ENCODE measurements at regions not wholly inside any gene's neighbourhood (a gene's known extent, or its start where the extent isn't known, plus 50 kb on each side); places are given as distances from the start of the nearest gene placed in this dataset.
A peak's percentile ranks its signal among the peaks of the same experiment; 100 is the strongest.

DNA sequence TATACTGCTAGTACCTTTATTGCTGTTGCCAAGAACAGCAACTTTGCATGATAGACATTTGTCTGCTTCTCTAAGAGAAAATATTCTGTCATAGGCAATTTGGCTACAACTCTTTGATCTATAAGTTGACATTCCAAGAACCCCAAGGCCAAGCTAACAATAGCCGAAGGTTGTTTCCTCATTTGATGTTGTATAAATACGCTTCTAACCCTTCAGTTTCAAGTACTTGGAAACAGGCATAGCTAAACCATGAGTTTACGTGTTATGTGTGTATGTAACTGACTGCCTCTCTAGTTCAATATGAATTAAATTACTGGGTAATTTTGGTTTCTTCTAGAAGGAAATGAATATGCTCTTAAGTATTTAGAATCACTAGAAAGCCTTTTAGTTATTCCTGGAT, 1034.0 kb downstream of the TLE4 start:
- no peak for DNase-seq
- Histone ChIP-seq H3K27ac (no peak overlapping the region), H3K9me3 (no peaks in the 10 kb centered on the region), H3K36me3 (no peaks in the 10 kb centered on the region), H3K27me3 (no peaks in the 10 kb centered on the region), H3K4me1 (peaks cover 0 to 7% (median 0%) of the 10 kb centered on the region in 4 donors), H3K4me3 (no peak overlapping the region)
- 49 to 57% methylated on average over 3 of the region's 3 CpGs for WGBS, 2 donors (ENCODE audit: low coverage in 1 of 2)
- TF ChIP-seq POLR2A (IDR thresholded peaks at IDR 0.05) (no peak), EP300 (IDR thresholded peaks at IDR 0.05; ENCODE audit: low read depth) (no peak), POLR2AphosphoS5 (IDR thresholded peaks at IDR 0.05) (no peak)
- TF ChIP-seq, protein P1, sequence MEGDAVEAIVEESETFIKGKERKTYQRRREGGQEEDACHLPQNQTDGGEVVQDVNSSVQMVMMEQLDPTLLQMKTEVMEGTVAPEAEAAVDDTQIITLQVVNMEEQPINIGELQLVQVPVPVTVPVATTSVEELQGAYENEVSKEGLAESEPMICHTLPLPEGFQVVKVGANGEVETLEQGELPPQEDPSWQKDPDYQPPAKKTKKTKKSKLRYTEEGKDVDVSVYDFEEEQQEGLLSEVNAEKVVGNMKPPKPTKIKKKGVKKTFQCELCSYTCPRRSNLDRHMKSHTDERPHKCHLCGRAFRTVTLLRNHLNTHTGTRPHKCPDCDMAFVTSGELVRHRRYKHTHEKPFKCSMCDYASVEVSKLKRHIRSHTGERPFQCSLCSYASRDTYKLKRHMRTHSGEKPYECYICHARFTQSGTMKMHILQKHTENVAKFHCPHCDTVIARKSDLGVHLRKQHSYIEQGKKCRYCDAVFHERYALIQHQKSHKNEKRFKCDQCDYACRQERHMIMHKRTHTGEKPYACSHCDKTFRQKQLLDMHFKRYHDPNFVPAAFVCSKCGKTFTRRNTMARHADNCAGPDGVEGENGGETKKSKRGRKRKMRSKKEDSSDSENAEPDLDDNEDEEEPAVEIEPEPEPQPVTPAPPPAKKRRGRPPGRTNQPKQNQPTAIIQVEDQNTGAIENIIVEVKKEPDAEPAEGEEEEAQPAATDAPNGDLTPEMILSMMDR (IDR thresholded peaks at IDR 0.05): no peak
- intact Hi-C loops (cut with DNase I; ENCODE audit: low total_unique reads) (loop anchor here (10.0 kb wide), 1 partner anchor 279 kb away; no protein-coding TSS in a partner anchor), in situ Hi-C loops (cut with MboI; ENCODE audit: low pct_ligation_motif_present in 1 of 4, low pct_unique_long_range_greater_than_20kb in 1 of 4, low sequenced_read_pairs in 3 of 4) (no loop called here)

DNA sequence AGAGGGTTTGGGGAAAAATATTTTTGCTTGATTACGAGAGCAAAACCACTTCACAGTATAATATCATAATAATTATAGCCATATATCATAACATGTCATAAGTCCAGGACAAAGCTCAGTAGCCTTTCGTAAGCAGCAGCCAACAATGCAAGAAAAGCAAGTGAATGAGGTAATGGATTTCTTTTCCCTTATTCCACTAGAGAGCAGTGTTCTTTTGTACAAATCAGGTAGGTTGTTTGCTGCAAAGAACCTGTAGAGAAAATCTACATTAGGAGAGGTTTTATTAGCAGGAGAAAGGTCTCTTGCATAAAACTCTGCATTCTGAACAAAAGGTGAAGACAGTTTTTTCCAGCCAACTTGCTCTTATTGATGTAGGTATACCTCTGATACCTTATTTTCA, 1033.4 kb downstream of the TLE4 start:
- Histone ChIP-seq H3K4me3 (no peak overlapping the region), H3K27me3 (no peaks in the 10 kb centered on the region), H3K27ac (no peak overlapping the region), H3K36me3 (no peaks in the 10 kb centered on the region), H3K9me3 (no peaks in the 10 kb centered on the region), H3K4me1 (peaks cover 0 to 7% (median 0%) of the 10 kb centered on the region in 4 donors)
- no peak for DNase-seq
- in situ Hi-C loops (cut with MboI; ENCODE audit: low pct_ligation_motif_present in 1 of 4, low pct_unique_long_range_greater_than_20kb in 1 of 4, low sequenced_read_pairs in 3 of 4): no loop called here
- intact Hi-C loops (cut with DNase I; ENCODE audit: low total_unique reads): loop anchor here (10.0 kb wide), 1 partner anchor 280 kb away; no protein-coding TSS in a partner anchor
- TF ChIP-seq POLR2AphosphoS5 (IDR thresholded peaks at IDR 0.05) (no peak), POLR2A (IDR thresholded peaks at IDR 0.05) (no peak), EP300 (IDR thresholded peaks at IDR 0.05; ENCODE audit: low read depth) (no peak)
- TF ChIP-seq, protein P1 (IDR thresholded peaks at IDR 0.05): peak in 4 of 5 experiments; percentile 26 to 43 (median 37)
- WGBS, 2 donors (ENCODE audit: low coverage in 1 of 2): 18 to 24% methylated on average over 2 of the region's 2 CpGs

DNA sequence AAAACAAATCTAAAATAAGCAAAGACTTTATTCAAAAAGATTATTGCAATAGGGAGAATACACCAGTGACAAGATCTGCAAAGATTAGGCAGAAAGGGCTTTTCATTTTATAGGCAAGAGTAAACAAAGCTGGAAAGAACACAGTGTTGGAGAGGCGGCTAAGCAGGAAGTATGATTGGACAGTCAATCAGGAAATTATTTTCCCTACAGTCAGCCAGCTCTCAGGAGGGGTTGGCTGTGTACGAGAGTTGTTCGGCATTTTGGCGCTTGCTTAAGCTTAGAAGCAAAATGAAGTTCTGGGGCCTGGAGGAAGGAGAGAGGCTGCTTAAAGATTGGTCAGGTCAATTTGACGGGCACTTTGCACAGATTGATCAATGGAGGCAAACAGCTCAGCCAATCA, 1030.5 kb downstream of the TLE4 start:
- Histone ChIP-seq H3K36me3 (no peaks in the 10 kb centered on the region), H3K4me3 (no peak overlapping the region), H3K4me1 (peaks cover 0 to 7% (median 0%) of the 10 kb centered on the region in 4 donors), H3K9me3 (no peaks in the 10 kb centered on the region), H3K27ac (no peak overlapping the region), H3K27me3 (no peaks in the 10 kb centered on the region)
- in situ Hi-C loops (cut with MboI; ENCODE audit: low pct_ligation_motif_present in 1 of 4, low pct_unique_long_range_greater_than_20kb in 1 of 4, low sequenced_read_pairs in 3 of 4) (no loop called here), intact Hi-C loops (cut with DNase I; ENCODE audit: low total_unique reads) (loop anchor here (5.0 to 10.0 kb wide), 2 partner anchors 185 to 283 kb away; no protein-coding TSS in a partner anchor)
- WGBS, 2 donors (ENCODE audit: low coverage in 1 of 2): 68 to 78% methylated on average over 5 of the region's 5 CpGs
- TF ChIP-seq POLR2A (IDR thresholded peaks at IDR 0.05) (no peak), EP300 (IDR thresholded peaks at IDR 0.05; ENCODE audit: low read depth) (no peak), POLR2AphosphoS5 (IDR thresholded peaks at IDR 0.05) (no peak)
- TF ChIP-seq, protein P1 (IDR thresholded peaks at IDR 0.05): no peak
- no peak for DNase-seq

DNA sequence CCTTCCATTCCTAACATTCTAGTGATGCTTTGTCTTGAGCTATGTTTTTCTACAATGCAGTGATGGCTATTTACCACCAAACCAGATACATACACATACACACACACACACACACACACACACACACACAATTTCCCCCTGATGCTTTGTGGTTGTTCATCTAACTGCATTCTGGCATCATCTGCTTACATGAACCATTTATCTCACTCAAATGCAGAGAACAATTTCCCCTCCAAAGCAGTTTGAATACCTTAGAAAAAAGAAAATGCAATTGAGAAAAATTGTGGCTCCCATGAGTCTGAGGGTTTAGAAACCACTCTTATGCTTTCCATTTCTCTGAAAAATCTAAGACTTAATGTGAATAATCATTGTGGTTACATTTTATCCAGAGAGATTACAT, 1024.8 kb downstream of the TLE4 start:
- in situ Hi-C loops (cut with MboI; ENCODE audit: low pct_ligation_motif_present in 1 of 4, low pct_unique_long_range_greater_than_20kb in 1 of 4, low sequenced_read_pairs in 3 of 4): no loop called here
- no peak overlapping the region for H3K27ac ChIP-seq

More for the DNA sequence above, 1024.8 kb downstream of the TLE4 start:
- Histone ChIP-seq H3K4me1 (no peaks in the 10 kb centered on the region), H3K36me3 (no peaks in the 10 kb centered on the region), H3K9me3 (no peaks in the 10 kb centered on the region), H3K27me3 (no peaks in the 10 kb centered on the region), H3K4me3 (no peak overlapping the region)
- DNase-seq: no peak
- intact Hi-C loops (cut with DNase I; ENCODE audit: low total_unique reads): no loop called here
- TF ChIP-seq, protein P1 (IDR thresholded peaks at IDR 0.05): no peak
- TF ChIP-seq POLR2A (IDR thresholded peaks at IDR 0.05): no peak
- TF ChIP-seq EP300 (IDR thresholded peaks at IDR 0.05; ENCODE audit: low read depth): no peak
- no peak for TF ChIP-seq POLR2AphosphoS5 (IDR thresholded peaks at IDR 0.05)

All from transverse colon (tissue), 4 donors.